CD4-positive, alpha-beta T cell treated with Interleukin-4 for 4 hours (primary cell): ENCODE measurements at regions not wholly inside any gene's neighbourhood (a gene's known extent, or its start where the extent isn't known, plus 50 kb on each side); places are given as distances from the start of the nearest gene placed in this dataset.
"Not testable (repeated sequence)": the region's sequence is repeated elsewhere in the genome, so short reads cannot be mapped to it uniquely, and the experiment has no call there.

Experiments
- DNase-seq: peaks from one replicate; pipeline ENCODE4 v3.0.0-alpha.2; 2020

- no peak for DNase-seq
Observed at GRCh38 chr12:13552830-13553229, 356.3 kb downstream of the EMP1 start.

GRCh38 chr12:13547283-13547682 is 350.8 kb downstream of the EMP1 start:
- DNase-seq = no peak

GRCh38 chr12:13546231-13546630 is 349.7 kb downstream of the EMP1 start:
- DNase-seq = no peak

GRCh38 chr12:13539051-13539450 is 342.5 kb downstream of the EMP1 start:
- DNase-seq = no peak

GRCh38 chr12:13538136-13538535 is 341.6 kb downstream of the EMP1 start:
- no peak for DNase-seq

- DNase-seq = no peak
Observed at GRCh38 chr12:13537623-13538022, 341.1 kb downstream of the EMP1 start.

GRCh38 chr12:13536219-13536910 is 339.8 kb downstream of the EMP1 start:
- DNase-seq = no peak

- no peak for DNase-seq
Observed at GRCh38 chr12:13534645-13535398, 338.3 kb downstream of the EMP1 start.

- DNase-seq = no peak
Observed at GRCh38 chr12:13534242-13534641, 337.7 kb downstream of the EMP1 start.

GRCh38 chr12:13530966-13531365 is 334.4 kb downstream of the EMP1 start:
- no peak for DNase-seq

GRCh38 chr12:13526185-13526921 is 329.8 kb downstream of the EMP1 start:
- not testable (repeated sequence) for DNase-seq

- no peak for DNase-seq
Observed at GRCh38 chr12:13523536-13524307, 327.2 kb downstream of the EMP1 start.

GRCh38 chr12:13518034-13518433 is 321.5 kb downstream of the EMP1 start:
- not testable (repeated sequence) for DNase-seq

- DNase-seq = no peak
Observed at GRCh38 chr12:13509740-13510139, 313.2 kb downstream of the EMP1 start.

- no peak for DNase-seq
Observed at GRCh38 chr12:13505636-13506035, 309.1 kb downstream of the EMP1 start.

GRCh38 chr12:13505224-13505623 is 308.7 kb downstream of the EMP1 start:
- no peak for DNase-seq

GRCh38 chr12:13504736-13505135 is 308.2 kb downstream of the EMP1 start:
- no peak for DNase-seq

- DNase-seq = no peak
Observed at GRCh38 chr12:13504074-13504473, 307.5 kb downstream of the EMP1 start.

GRCh38 chr12:13503094-13503835 is 306.7 kb downstream of the EMP1 start:
- DNase-seq = no peak

- DNase-seq = no peak
Observed at GRCh38 chr12:13499008-13499407, 302.5 kb downstream of the EMP1 start.

- DNase-seq = no peak
Observed at GRCh38 chr12:13496111-13496510, 299.6 kb downstream of the EMP1 start.

- no peak for DNase-seq
Observed at GRCh38 chr12:13489246-13489645, 292.7 kb downstream of the EMP1 start.
